ENCODE measurements at regions not wholly inside any gene's neighbourhood (a gene's known extent, or its start where the extent isn't known, plus 50 kb on each side); places are given as distances from the start of the nearest gene placed in this dataset.

DNA sequence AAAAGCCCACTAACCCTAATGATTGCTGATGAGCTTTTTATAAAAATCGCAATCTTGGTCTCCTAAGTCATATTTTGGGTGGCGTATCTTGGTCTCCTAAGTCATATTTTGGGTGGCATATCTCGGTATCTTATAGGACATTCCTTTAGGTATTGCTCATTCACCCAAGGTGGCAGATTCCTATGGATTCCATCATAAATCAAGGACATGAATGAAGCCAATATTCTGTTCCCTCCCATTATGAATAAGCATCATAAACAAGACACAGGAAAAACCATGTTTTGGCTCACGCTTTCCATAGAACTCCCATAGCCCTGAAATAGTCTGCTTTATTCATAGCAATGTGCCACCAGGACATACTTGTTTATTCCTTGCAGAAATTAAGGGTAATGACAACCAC lies 95.0 kb upstream of the CD99 start:
- no peak for TF ChIP-seq POLR2A (IDR thresholded peaks at IDR 0.05; ENCODE audit: low read length)
- no peak for TF ChIP-seq GATA1 (IDR thresholded peaks at IDR 0.05; ENCODE audit: low read depth, low read length)
